COLO829 (cell line): ENCODE measurements at regions not wholly inside any gene's neighbourhood (a gene's known extent, or its start where the extent isn't known, plus 50 kb on each side); places are given as distances from the start of the nearest gene placed in this dataset.
"Not testable (repeated sequence)": the region's sequence is repeated elsewhere in the genome, so short reads cannot be mapped to it uniquely, and the experiment has no call there.

ENCODE experiments used
- DNase-seq: peaks from one replicate; pipeline ENCODE4 v3.0.0; 2012; ENCODE audit warnings: low spot score

GRCh38 chr7:47089461-47089860 lies 492.4 kb downstream of the TNS3 start:
- DNase-seq = no peak

GRCh38 chr7:47089068-47089417 lies 492.9 kb downstream of the TNS3 start:
- no peak for DNase-seq

GRCh38 chr7:47088329-47089067 lies 493.4 kb downstream of the TNS3 start:
- peak; percentile 77 for DNase-seq

- no peak for DNase-seq
These were observed 494.0 kb downstream of the TNS3 start for GRCh38 chr7:47087866-47088265.

GRCh38 chr7:47085491-47086275 lies 496.2 kb downstream of the TNS3 start:
- peak; percentile 40 for DNase-seq

- DNase-seq = no peak
These were observed 498.2 kb downstream of the TNS3 start for GRCh38 chr7:47083476-47084250.

- no peak for DNase-seq
These were observed 501.1 kb downstream of the TNS3 start for GRCh38 chr7:47080816-47081215.

- no peak for DNase-seq
These were observed 503.7 kb downstream of the TNS3 start for GRCh38 chr7:47078241-47078640.

GRCh38 chr7:47074702-47075153 lies 507.2 kb downstream of the TNS3 start:
- peak; percentile 39 for DNase-seq

GRCh38 chr7:47073284-47073683 lies 508.6 kb downstream of the TNS3 start:
- DNase-seq = no peak

- DNase-seq = no peak
These were observed 510.0 kb downstream of the TNS3 start for GRCh38 chr7:47071866-47072265.

- no peak for DNase-seq
These were observed 512.4 kb downstream of the TNS3 start for GRCh38 chr7:47069385-47070076.

- DNase-seq = peak; percentile 56
These were observed 514.8 kb downstream of the TNS3 start for GRCh38 chr7:47066976-47067614.

- DNase-seq = no peak
These were observed 525.2 kb downstream of the TNS3 start for GRCh38 chr7:47056731-47057130.

GRCh38 chr7:47052541-47053208 lies 529.2 kb downstream of the TNS3 start:
- not testable (repeated sequence) for DNase-seq

- no peak for DNase-seq
These were observed 532.6 kb downstream of the TNS3 start for GRCh38 chr7:47049234-47049774.

- no peak for DNase-seq
These were observed 534.5 kb downstream of the TNS3 start for GRCh38 chr7:47047384-47047783.

GRCh38 chr7:47046949-47047348 lies 535.0 kb downstream of the TNS3 start:
- DNase-seq = no peak

- no peak for DNase-seq
These were observed 536.5 kb downstream of the TNS3 start for GRCh38 chr7:47045207-47046051.

- no peak for DNase-seq
These were observed 537.3 kb downstream of the TNS3 start for GRCh38 chr7:47044625-47045024.
